Activated gamma-delta T cell treated with Interleukin-2 at 50 U/mL for 16 hours (primary cell): ENCODE measurements at regions not wholly inside any gene's neighbourhood (a gene's known extent, or its start where the extent isn't known, plus 50 kb on each side); places are given as distances from the start of the nearest gene placed in this dataset.

ENCODE experiments used
- DNase-seq: peaks from one replicate; pipeline ENCODE4 v3.0.0-alpha.2; 2020

GRCh38 chr15:27702581-27702980, 396.5 kb downstream of the OCA2 start:
- no peak for DNase-seq

GRCh38 chr15:27701956-27702355, 397.2 kb downstream of the OCA2 start:
- DNase-seq, result no peak

- DNase-seq, result no peak
These were observed 398.1 kb downstream of the OCA2 start for GRCh38 chr15:27701014-27701413.

GRCh38 chr15:27699699-27700098, 399.4 kb downstream of the OCA2 start:
- no peak for DNase-seq

GRCh38 chr15:27696530-27696929, 402.6 kb downstream of the OCA2 start:
- DNase-seq, result no peak

GRCh38 chr15:27695726-27696125, 403.4 kb downstream of the OCA2 start:
- DNase-seq, result no peak

- no peak for DNase-seq
These were observed 404.5 kb downstream of the OCA2 start for GRCh38 chr15:27694506-27695087.

GRCh38 chr15:27693280-27693679, 405.8 kb downstream of the OCA2 start:
- no peak for DNase-seq

- no peak for DNase-seq
These were observed 406.7 kb downstream of the OCA2 start for GRCh38 chr15:27692438-27692837.

GRCh38 chr15:27690290-27690689, 408.8 kb downstream of the OCA2 start:
- no peak for DNase-seq

- DNase-seq, result no peak
These were observed 412.1 kb downstream of the OCA2 start for GRCh38 chr15:27686971-27687370.

- DNase-seq, result no peak
These were observed 412.7 kb downstream of the OCA2 start for GRCh38 chr15:27686369-27686768.

GRCh38 chr15:27685644-27686043, 413.5 kb downstream of the OCA2 start:
- DNase-seq, result no peak

GRCh38 chr15:27683121-27683520, 416.0 kb downstream of the OCA2 start:
- no peak for DNase-seq

GRCh38 chr15:27681038-27681437, 418.1 kb downstream of the OCA2 start:
- no peak for DNase-seq

- DNase-seq, result no peak
These were observed 419.2 kb downstream of the OCA2 start for GRCh38 chr15:27679731-27680471.

- DNase-seq, result no peak
These were observed 419.9 kb downstream of the OCA2 start for GRCh38 chr15:27679203-27679602.

GRCh38 chr15:27677951-27678350, 421.2 kb downstream of the OCA2 start:
- DNase-seq, result no peak

GRCh38 chr15:27676647-27677046, 422.5 kb downstream of the OCA2 start:
- DNase-seq, result no peak

- DNase-seq, result no peak
These were observed 423.5 kb downstream of the OCA2 start for GRCh38 chr15:27675571-27675970.

GRCh38 chr15:27674826-27675225, 424.3 kb downstream of the OCA2 start:
- DNase-seq, result no peak

- no peak for DNase-seq
These were observed 425.2 kb downstream of the OCA2 start for GRCh38 chr15:27673766-27674445.

- no peak for DNase-seq
These were observed 426.6 kb downstream of the OCA2 start for GRCh38 chr15:27672537-27672936.

GRCh38 chr15:27671819-27672437, 427.2 kb downstream of the OCA2 start:
- DNase-seq, result no peak
